BLaER1 treated with 17β-estradiol and CSF1 and Interleukin-3, amounts not matched to agents 10 nM and 100 nM (cell line): ENCODE measurements at regions not wholly inside any gene's neighbourhood (a gene's known extent, or its start where the extent isn't known, plus 50 kb on each side); places are given as distances from the start of the nearest gene placed in this dataset.

Source experiments
- H3K27ac ChIP-seq, 11 experiments: shearing (Covaris generic); formaldehyde crosslinking; 2 replicates each; pipeline ENCODE4 v1.8.1; 2022
- H3K27me3 ChIP-seq, 11 experiments: shearing (Covaris generic); formaldehyde crosslinking; 2 replicates each; pipeline ENCODE4 v1.8.1; 2022
- H3K36me3 ChIP-seq, 11 experiments: shearing (Covaris generic); formaldehyde crosslinking; 2 replicates each; pipeline ENCODE4 v1.8.1; 2022
- H3K4me1 ChIP-seq, 10 experiments: shearing (Covaris generic); formaldehyde crosslinking; 2 replicates each; pipeline ENCODE4 v1.8.1; 2022
- H3K4me2 ChIP-seq, 11 experiments: shearing (Covaris generic); formaldehyde crosslinking; 2 replicates each; pipeline ENCODE4 v1.8.1; 2022
- H3K4me3 ChIP-seq, 10 experiments: shearing (Covaris generic); formaldehyde crosslinking; 2 replicates each; pipeline ENCODE4 v1.8.1; 2022
- H3K9ac ChIP-seq, 11 experiments: shearing (Covaris generic); formaldehyde crosslinking; 2 replicates each; pipeline ENCODE4 v1.8.1; 2022
- H3K9me3 ChIP-seq, 11 experiments: shearing (Covaris generic); formaldehyde crosslinking; replicated peaks in 1 of 11; 2 replicates each; pipeline ENCODE4 v1.8.1; 2022
- H4K20me1 ChIP-seq, 11 experiments: shearing (Covaris generic); formaldehyde crosslinking; 2 replicates each; pipeline ENCODE4 v1.8.1; 2022
- Cebpa-rat ChIP-seq, 11 experiments: shearing (Covaris generic); IDR thresholded peaks; 2 replicates each; pipeline ENCODE4 v1.8.1; 2022

- Histone ChIP-seq H3K27me3 (no peaks in the 10 kb centered on the region), H3K36me3 (no peaks in the 10 kb centered on the region), H3K4me3 (no peak overlapping the region), H3K9ac (no peak overlapping the region), H3K9me3 (no peaks in the 10 kb centered on the region), H3K4me2 (no peak overlapping the region), H3K27ac (no peak overlapping the region), H3K4me1 (no peaks in the 10 kb centered on the region), H4K20me1 (no peaks in the 10 kb centered on the region)
- TF ChIP-seq Cebpa-rat (IDR thresholded peaks at IDR 0.05) = no peak
Measured at GRCh38 chr1:195568389-195568788, 1039.9 kb downstream of the KCNT2 start.

GRCh38 chr1:195562074-195562473, 1046.2 kb downstream of the KCNT2 start:
- H3K36me3 ChIP-seq = no peaks in the 10 kb centered on the region
- no peaks in the 10 kb centered on the region for H3K27me3 ChIP-seq
- H3K4me2 ChIP-seq = no peak overlapping the region
- no peak overlapping the region for H3K9ac ChIP-seq
- H3K4me1 ChIP-seq = no peaks in the 10 kb centered on the region
- no peak overlapping the region for H3K27ac ChIP-seq
- H4K20me1 ChIP-seq = no peaks in the 10 kb centered on the region
- H3K4me3 ChIP-seq = no peak overlapping the region
- TF ChIP-seq Cebpa-rat (IDR thresholded peaks at IDR 0.05) = no peak
- no peaks in the 10 kb centered on the region for H3K9me3 ChIP-seq

- TF ChIP-seq Cebpa-rat (IDR thresholded peaks at IDR 0.05) = no peak
- Histone ChIP-seq H3K9me3 (no peaks in the 10 kb centered on the region), H3K4me1 (no peaks in the 10 kb centered on the region), H4K20me1 (no peaks in the 10 kb centered on the region), H3K9ac (no peak overlapping the region), H3K4me2 (no peak overlapping the region), H3K4me3 (no peak overlapping the region), H3K36me3 (no peaks in the 10 kb centered on the region), H3K27me3 (no peaks in the 10 kb centered on the region), H3K27ac (no peak overlapping the region)
Measured at GRCh38 chr1:195550071-195550862, 1058.0 kb downstream of the KCNT2 start.

GRCh38 chr1:195530961-195531360, 1077.3 kb downstream of the KCNT2 start:
- no peak for TF ChIP-seq Cebpa-rat (IDR thresholded peaks at IDR 0.05)
- no peak overlapping the region for H3K4me3 ChIP-seq

GRCh38 chr1:195529881-195530280, 1078.4 kb downstream of the KCNT2 start:
- Histone ChIP-seq H3K27me3 (no peaks in the 10 kb centered on the region), H3K4me3 (no peak overlapping the region), H3K9me3 (no peaks in the 10 kb centered on the region), H3K27ac (no peak overlapping the region), H3K36me3 (no peaks in the 10 kb centered on the region), H3K4me1 (no peaks in the 10 kb centered on the region), H4K20me1 (no peaks in the 10 kb centered on the region), H3K4me2 (no peak overlapping the region), H3K9ac (no peak overlapping the region)
- TF ChIP-seq Cebpa-rat (IDR thresholded peaks at IDR 0.05) = no peak

More at GRCh38 chr1:195530961-195531360, 1077.3 kb downstream of the KCNT2 start:
- no peak overlapping the region for H3K27ac ChIP-seq
- no peaks in the 10 kb centered on the region for H3K4me1 ChIP-seq
- H3K36me3 ChIP-seq = no peaks in the 10 kb centered on the region
- H3K9me3 ChIP-seq = no peaks in the 10 kb centered on the region
- H4K20me1 ChIP-seq = no peaks in the 10 kb centered on the region
- no peaks in the 10 kb centered on the region for H3K27me3 ChIP-seq
- H3K9ac ChIP-seq = no peak overlapping the region
- no peak overlapping the region for H3K4me2 ChIP-seq

GRCh38 chr1:195520757-195521156, 1087.5 kb downstream of the KCNT2 start:
- H3K9ac ChIP-seq = no peak overlapping the region
- no peaks in the 10 kb centered on the region for H3K36me3 ChIP-seq
- H3K4me1 ChIP-seq = no peaks in the 10 kb centered on the region
- no peak overlapping the region for H3K4me2 ChIP-seq
- no peaks in the 10 kb centered on the region for H4K20me1 ChIP-seq
- no peaks in the 10 kb centered on the region for H3K9me3 ChIP-seq
- no peaks in the 10 kb centered on the region for H3K27me3 ChIP-seq
- H3K4me3 ChIP-seq = no peak overlapping the region
- no peak overlapping the region for H3K27ac ChIP-seq
- TF ChIP-seq Cebpa-rat (IDR thresholded peaks at IDR 0.05) = no peak

- H3K4me1 ChIP-seq = no peaks in the 10 kb centered on the region
- H3K27ac ChIP-seq = no peak overlapping the region
- no peaks in the 10 kb centered on the region for H3K27me3 ChIP-seq
- 0 out of 22 replicates have a peak, but pooled peaks cover 0 to under 1% (median 0%) of the 10 kb centered on the region in 11 experiments for H3K9me3 ChIP-seq
- H4K20me1 ChIP-seq = no peaks in the 10 kb centered on the region
- no peak overlapping the region for H3K4me3 ChIP-seq
- no peak for TF ChIP-seq Cebpa-rat (IDR thresholded peaks at IDR 0.05)
- no peak overlapping the region for H3K4me2 ChIP-seq
- no peak overlapping the region for H3K9ac ChIP-seq
- H3K36me3 ChIP-seq = no peaks in the 10 kb centered on the region
Measured at GRCh38 chr1:195516036-195516435, 1092.2 kb downstream of the KCNT2 start.

GRCh38 chr1:195511501-195511900, 1096.7 kb downstream of the KCNT2 start:
- no peaks in the 10 kb centered on the region for H3K36me3 ChIP-seq

GRCh38 chr1:195501118-195501517, 1107.1 kb downstream of the KCNT2 start:
- Histone ChIP-seq H3K27ac (no peak overlapping the region), H3K27me3 (no peaks in the 10 kb centered on the region), H3K36me3 (no peaks in the 10 kb centered on the region), H3K4me1 (no peaks in the 10 kb centered on the region), H3K4me3 (no peak overlapping the region), H4K20me1 (no peaks in the 10 kb centered on the region), H3K9ac (no peak overlapping the region), H3K4me2 (no peak overlapping the region), H3K9me3 (peaks cover 0 to 5% (median 0%) of the 10 kb centered on the region in 11 experiments; a peak in 2 of 22 replicates)
- TF ChIP-seq Cebpa-rat (IDR thresholded peaks at IDR 0.05) = no peak

More at GRCh38 chr1:195511501-195511900, 1096.7 kb downstream of the KCNT2 start:
- Histone ChIP-seq H3K9ac (no peak overlapping the region), H3K27me3 (no peaks in the 10 kb centered on the region), H3K4me2 (no peak overlapping the region), H3K4me1 (no peaks in the 10 kb centered on the region), H3K9me3 (peaks cover 0 to 8% (median 0%) of the 10 kb centered on the region in 11 experiments; a peak in 2 of 22 replicates), H3K27ac (no peak overlapping the region), H4K20me1 (no peaks in the 10 kb centered on the region), H3K4me3 (no peak overlapping the region)
- no peak for TF ChIP-seq Cebpa-rat (IDR thresholded peaks at IDR 0.05)
